Spleen (tissue), 11 donors: ENCODE measurements at regions not wholly inside any gene's neighbourhood (a gene's known extent, or its start where the extent isn't known, plus 50 kb on each side); places are given as distances from the start of the nearest gene placed in this dataset.

Experiments
- DNase-seq: peaks from one replicate; pipeline ENCODE4 v3.0.0-alpha.2; 2020
- H3K27ac ChIP-seq, 8 donors: fragments of 200-600 bp; sonication (generic) in 7 of 8; 1 replicate in 4 of 8; 2 replicates in 4 of 8; pipeline versions ENCODE4 v1.5.0 to v1.8.0; 2016 to 2021; ENCODE audit warnings: inconsistent platforms in 4 of 8, mild to moderate bottlenecking in 4 of 8, moderate library complexity in 1 of 8
- H3K27me3 ChIP-seq, 7 donors: fragments of 200-600 bp; sonication (generic) in 6 of 7; replicated peaks in 1 of 7; 1 replicate in 4 of 7; 2 replicates in 3 of 7; pipeline versions ENCODE4 v1.5.0 to v1.8.0; 2016 to 2021; ENCODE audit warnings: inconsistent platforms in 3 of 7, mild to moderate bottlenecking in 1 of 7
- H3K36me3 ChIP-seq, 6 donors: fragments of 200-600 bp; sonication (generic) in 5 of 6; 1 replicate in 4 of 6; 2 replicates in 2 of 6; pipeline versions ENCODE4 v1.5.0 to v1.8.0; 2016 to 2021; ENCODE audit warnings: inconsistent platforms in 2 of 6
- H3K4me1 ChIP-seq, 6 donors: fragments of 200-600 bp; sonication (generic) in 5 of 6; 1 replicate in 3 of 6; 2 replicates in 3 of 6; pipeline versions ENCODE4 v1.5.0 to v1.8.0; 2016 to 2021; ENCODE audit warnings: inconsistent platforms in 3 of 6
- H3K4me3 ChIP-seq, 8 donors: fragments of 200-600 bp; sonication (generic) in 7 of 8; 1 replicate in 4 of 8; 2 replicates in 4 of 8; pipeline versions ENCODE4 v1.5.0 to v1.8.0; 2016 to 2021; ENCODE audit warnings: inconsistent platforms in 4 of 8, mild to moderate bottlenecking in 4 of 8, moderate library complexity in 2 of 8
- H3K9me3 ChIP-seq, 8 donors: fragments of 200-600 bp; sonication (generic) in 7 of 8; 1 replicate in 4 of 8; 2 replicates in 4 of 8; pipeline versions ENCODE4 v1.5.0 to v1.8.0; 2016 to 2021; ENCODE audit warnings: inconsistent platforms in 4 of 8
- POLR2A ChIP-seq, 3 donors: fragments of 450-650 bp; IDR thresholded peaks; one replicate each; pipeline ENCODE4 v1.5.1; 2017; ENCODE audit warnings: antibody characterized with exemption in 3 of 3, mild to moderate bottlenecking in 1 of 3
- POLR2AphosphoS5 ChIP-seq, 3 donors: sonication (generic); formaldehyde crosslinking; IDR thresholded peaks; one replicate each; pipeline ENCODE4 v1.5.1; 2017; ENCODE audit warnings: antibody characterized with exemption in 3 of 3
- WGBS, 5 donors: extraction: QIAGEN DNeasy Blood & Tissue Kit in 3 of 5; methylation state at CpG; one replicate each; pipeline versions ENCODE4 v1.1.5 to v1.1.7; 2013 to 2018; 5-methylcytosine and 5-hydroxymethylcytosine counted together
- intact Hi-C: fragments of 100-400 bp; cut with DNase I; formaldehyde crosslinking; loops from one replicate; pipeline ENCODE4 v1.15.0; 2023; ENCODE audit warnings: low total_unique reads
- TF ChIP-seq, protein P1 (sequence below), 11 experiments: fragments of 200-600 bp in 7 of 11; fragments of 450-650 bp in 4 of 11; sonication (generic) in 4 of 11; IDR thresholded peaks in 8 of 11; conservative IDR thresholded peaks in 3 of 11; 1 replicate in 7 of 11; 2 replicates in 4 of 11; pipeline versions ENCODE4 v1.4.0 to v1.8.0; 2016 to 2021; ENCODE audit warnings: antibody characterized with exemption in 11 of 11, inconsistent platforms in 4 of 11, mild to moderate bottlenecking in 1 of 11
- donor health status: healthy with polysubstance abuse.
- donor health status: DM: no; HTN: no; CAD: no; lungs with moderate emphysema.
- donor health status: DM: no; HTN: no; CAD: no.
- donor health status: Bipolar disorder and iron deficiency.
- donor health status: healthy.
- donor health status: DM: no; HTN: no; CAD: no.
- donor health status: DM: yes; HTN: yes; CAD: no.

DNA sequence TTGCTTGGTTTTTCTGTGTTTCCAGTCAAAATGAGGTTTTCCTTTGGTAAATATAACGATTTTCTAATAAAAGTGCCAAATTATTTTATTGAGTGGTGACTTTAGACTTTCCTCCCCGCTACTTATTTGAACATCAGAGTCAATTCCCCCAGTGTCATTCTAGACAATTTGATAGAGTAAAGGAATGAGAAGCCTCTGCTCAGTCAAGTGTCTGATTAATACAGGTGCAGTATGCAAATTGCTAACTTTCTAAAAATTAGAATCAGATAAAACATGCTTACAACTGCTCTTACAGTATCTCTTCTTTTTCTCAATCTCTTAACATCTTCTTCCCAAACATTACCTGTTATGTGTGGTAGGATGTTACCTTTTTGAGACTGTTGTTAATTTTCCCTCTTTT, 148.7 kb downstream of the CD83 start:
- intact Hi-C loops = no loop called here
- H3K9me3 ChIP-seq = peaks cover 0 to 20% (median 17%) of the 10 kb centered on the region in 8 donors
- TF ChIP-seq POLR2A (IDR thresholded peaks at IDR 0.05) (no peak), POLR2AphosphoS5 (IDR thresholded peaks at IDR 0.05) (no peak)
- TF ChIP-seq, protein P1, sequence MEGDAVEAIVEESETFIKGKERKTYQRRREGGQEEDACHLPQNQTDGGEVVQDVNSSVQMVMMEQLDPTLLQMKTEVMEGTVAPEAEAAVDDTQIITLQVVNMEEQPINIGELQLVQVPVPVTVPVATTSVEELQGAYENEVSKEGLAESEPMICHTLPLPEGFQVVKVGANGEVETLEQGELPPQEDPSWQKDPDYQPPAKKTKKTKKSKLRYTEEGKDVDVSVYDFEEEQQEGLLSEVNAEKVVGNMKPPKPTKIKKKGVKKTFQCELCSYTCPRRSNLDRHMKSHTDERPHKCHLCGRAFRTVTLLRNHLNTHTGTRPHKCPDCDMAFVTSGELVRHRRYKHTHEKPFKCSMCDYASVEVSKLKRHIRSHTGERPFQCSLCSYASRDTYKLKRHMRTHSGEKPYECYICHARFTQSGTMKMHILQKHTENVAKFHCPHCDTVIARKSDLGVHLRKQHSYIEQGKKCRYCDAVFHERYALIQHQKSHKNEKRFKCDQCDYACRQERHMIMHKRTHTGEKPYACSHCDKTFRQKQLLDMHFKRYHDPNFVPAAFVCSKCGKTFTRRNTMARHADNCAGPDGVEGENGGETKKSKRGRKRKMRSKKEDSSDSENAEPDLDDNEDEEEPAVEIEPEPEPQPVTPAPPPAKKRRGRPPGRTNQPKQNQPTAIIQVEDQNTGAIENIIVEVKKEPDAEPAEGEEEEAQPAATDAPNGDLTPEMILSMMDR (IDR thresholded peaks at IDR 0.05 in 8 of 11, conservative IDR thresholded peaks at IDR 0.05 in 3 of 11) = no peak
- H3K27me3 ChIP-seq = no peaks in the 10 kb centered on the region
- H3K27ac ChIP-seq = no peak overlapping the region
- WGBS, 5 donors = 71 to 84% (median 76%) methylated on average over 2 of the region's 2 CpGs
- H3K4me3 ChIP-seq = no peak overlapping the region
- no peak for DNase-seq
- peaks cover 0 to 37% (median 11%) of the 10 kb centered on the region in 6 donors for H3K4me1 ChIP-seq
- no peaks in the 10 kb centered on the region for H3K36me3 ChIP-seq

DNA sequence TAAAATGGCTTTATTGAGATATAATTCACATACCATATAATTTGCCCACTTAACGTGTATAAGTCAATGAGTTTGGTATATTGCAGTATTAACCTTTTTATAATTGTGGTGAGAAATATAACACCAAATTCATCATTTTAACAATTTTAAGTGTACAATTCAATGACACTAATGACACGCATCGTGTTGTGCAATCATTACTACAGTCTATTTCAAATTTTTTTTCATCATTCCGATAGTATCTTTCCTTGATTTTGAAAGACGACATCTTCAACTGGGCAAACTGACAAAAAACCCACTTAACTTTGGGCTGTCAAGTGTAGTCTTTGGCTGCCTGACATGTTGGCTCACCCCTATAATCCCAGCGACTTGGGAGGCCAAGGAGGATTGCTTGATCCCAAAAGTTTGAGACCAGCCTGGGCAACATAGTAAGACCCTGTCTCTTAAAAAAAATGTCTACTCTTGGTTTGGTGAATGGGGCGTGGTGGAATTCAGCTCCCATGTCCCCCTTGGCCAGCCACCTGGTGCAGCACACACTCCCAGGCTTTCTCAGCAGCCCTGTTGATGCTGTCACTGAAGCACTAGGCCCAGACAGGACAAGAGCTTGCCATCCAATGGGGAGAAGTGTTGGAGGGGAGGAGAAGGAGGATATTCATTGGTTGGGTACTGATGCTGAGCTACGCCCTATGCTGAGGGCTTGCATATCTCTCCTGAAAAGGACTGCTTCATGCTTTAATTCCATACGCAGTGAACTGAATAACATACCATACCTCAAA, 150.5 kb downstream of the CD83 start:
- no peak overlapping the region for H3K4me3 ChIP-seq
- H3K9me3 ChIP-seq = peaks cover 0 to 25% (median 16%) of the 10 kb centered on the region in 8 donors
- WGBS, 5 donors = 91 to 93% (median 92%) methylated on average over 9 of the region's 9 CpGs
- peaks cover 0 to 47% (median 11%) of the 10 kb centered on the region in 6 donors for H3K4me1 ChIP-seq
- no peaks in the 10 kb centered on the region for H3K36me3 ChIP-seq
- TF ChIP-seq, protein P1 (IDR thresholded peaks at IDR 0.05 in 8 of 11, conservative IDR thresholded peaks at IDR 0.05 in 3 of 11) = no peak
- TF ChIP-seq POLR2A (IDR thresholded peaks at IDR 0.05) (no peak), POLR2AphosphoS5 (IDR thresholded peaks at IDR 0.05) (no peak)
- no peaks in the 10 kb centered on the region for H3K27me3 ChIP-seq
- H3K27ac ChIP-seq = no peak overlapping the region
- no peak for DNase-seq
- intact Hi-C loops = no loop called here

DNA sequence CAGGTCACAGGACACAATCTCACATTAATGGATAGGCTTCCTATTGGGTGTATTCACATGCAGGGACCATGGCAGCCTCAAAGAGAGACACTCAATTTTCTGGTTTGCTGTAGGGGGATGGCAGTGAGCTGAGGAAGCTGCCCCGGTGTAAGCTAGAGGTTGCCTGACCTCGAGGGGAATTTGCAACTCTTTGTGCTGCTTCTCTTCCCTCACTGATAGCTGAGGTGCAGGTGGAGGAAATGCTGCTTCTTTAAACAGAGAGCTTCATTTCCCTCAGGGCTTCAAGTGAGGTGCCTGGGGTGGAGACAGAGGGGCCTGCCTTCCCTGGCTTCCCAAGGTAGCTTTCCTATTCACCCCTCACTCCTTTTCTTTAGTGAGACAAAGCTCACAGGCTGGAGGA, 151.9 kb downstream of the CD83 start:
- no peak for DNase-seq
- no peak for TF ChIP-seq POLR2A (IDR thresholded peaks at IDR 0.05)
- TF ChIP-seq, protein P1 (IDR thresholded peaks at IDR 0.05 in 8 of 11, conservative IDR thresholded peaks at IDR 0.05 in 3 of 11) = no peak
- Histone ChIP-seq H3K4me3 (no peak overlapping the region), H3K36me3 (no peaks in the 10 kb centered on the region), H3K4me1 (peaks cover 0 to 55% (median 11%) of the 10 kb centered on the region in 6 donors), H3K27ac (peak overlapping the region in 4 of 8 donors; percentile 23 to 61 (median 38)), H3K27me3 (no peaks in the 10 kb centered on the region), H3K9me3 (peaks cover 0 to 12% (median 4%) of the 10 kb centered on the region in 8 donors)
- intact Hi-C loops = no loop called here
- 18 to 40% (median 29%) methylated on average over 2 of the region's 2 CpGs for WGBS, 5 donors

DNA sequence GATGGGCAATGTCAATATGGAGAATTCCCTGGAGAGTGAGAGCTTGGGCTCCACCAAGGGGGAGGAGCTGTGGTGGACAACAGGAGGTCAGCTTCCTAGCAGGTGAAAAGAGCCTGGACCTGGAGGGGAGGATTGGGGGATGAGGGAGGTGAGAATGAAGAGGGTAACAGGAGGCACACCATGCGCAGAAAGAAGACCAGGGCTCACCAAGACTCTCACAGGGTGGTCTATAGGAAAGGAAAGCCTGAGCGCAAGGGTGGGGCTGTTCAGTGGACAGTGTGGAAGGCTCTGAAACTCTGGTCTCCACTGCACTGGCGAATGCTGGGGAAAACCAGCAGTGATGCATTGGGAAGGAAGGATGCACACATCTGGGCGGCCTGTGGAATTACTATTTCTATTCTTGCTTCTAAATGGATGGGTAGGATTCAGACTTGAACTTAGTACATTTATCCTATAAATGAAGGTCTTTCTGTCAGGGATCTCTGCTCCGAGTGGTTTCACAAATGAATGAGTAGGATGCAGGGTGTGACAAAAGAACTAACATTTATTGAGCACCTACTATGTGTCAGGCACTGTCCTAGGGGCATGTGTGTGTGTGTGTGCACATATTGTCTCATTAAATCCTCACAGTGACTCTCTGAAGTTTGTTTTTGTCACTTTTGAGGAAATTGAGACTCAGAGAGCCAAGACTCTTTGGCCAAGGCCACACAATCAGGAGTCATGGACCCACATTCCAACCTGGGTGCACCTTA, 152.7 kb downstream of the CD83 start:
- TF ChIP-seq POLR2AphosphoS5 (IDR thresholded peaks at IDR 0.05) = no peak
- TF ChIP-seq, protein P1 (IDR thresholded peaks at IDR 0.05 in 8 of 11, conservative IDR thresholded peaks at IDR 0.05 in 3 of 11) = no peak
- 90 to 96% (median 96%) methylated on average over 5 of the region's 5 CpGs for WGBS, 5 donors
- H3K4me1 ChIP-seq = peaks cover 2 to 64% (median 18%) of the 10 kb centered on the region in 6 donors
- no peak overlapping the region for H3K4me3 ChIP-seq
- DNase-seq = no peak
- H3K27me3 ChIP-seq = no peaks in the 10 kb centered on the region
- H3K36me3 ChIP-seq = no peaks in the 10 kb centered on the region
- peaks cover 0 to 9% (median 2%) of the 10 kb centered on the region in 8 donors for H3K9me3 ChIP-seq
- peak overlapping the region in 3 of 8 donors; percentile 23 to 61 (median 36) for H3K27ac ChIP-seq
- intact Hi-C loops = no loop called here
